Gastroesophageal sphincter (tissue), 3 donors: ENCODE measurements at regions not wholly inside any gene's neighbourhood (a gene's known extent, or its start where the extent isn't known, plus 50 kb on each side); places are given as distances from the start of the nearest gene placed in this dataset.

Source experiments
- CTCF ChIP-seq, 4 experiments: fragments of 200-600 bp in 2 of 4; fragments of 450-650 bp in 2 of 4; sonication (generic) in 1 of 4; IDR thresholded peaks; one replicate each; pipeline ENCODE4 v1.5.1; 2017 to 2019; ENCODE audit warnings: antibody characterized with exemption in 4 of 4, mild to moderate bottlenecking in 2 of 4, moderate library complexity in 2 of 4
- POLR2A ChIP-seq, 2 donors: fragments of 450-650 bp; IDR thresholded peaks; one replicate each; pipeline ENCODE4 v1.6.1; 2017; ENCODE audit warnings: antibody characterized with exemption in 2 of 2, mild to moderate bottlenecking in 2 of 2, moderate library complexity in 1 of 2

GRCh38 chr16:63744077-63744874 lies 1377.6 kb downstream of the CDH11 start:
- TF ChIP-seq CTCF (IDR thresholded peaks at IDR 0.05) (no peak), POLR2A (IDR thresholded peaks at IDR 0.05) (no peak)
